Spleen (tissue), 7 donors: ENCODE measurements at regions not wholly inside any gene's neighbourhood (a gene's known extent, or its start where the extent isn't known, plus 50 kb on each side); places are given as distances from the start of the nearest gene placed in this dataset.

Experiments
- CTCF ChIP-seq, 11 experiments: fragments of 200-600 bp in 7 of 11; fragments of 450-650 bp in 4 of 11; sonication (generic) in 4 of 11; IDR thresholded peaks in 8 of 11; conservative IDR thresholded peaks in 3 of 11; 1 replicate in 7 of 11; 2 replicates in 4 of 11; pipeline versions ENCODE4 v1.4.0 to v1.8.0; 2016 to 2021; ENCODE audit warnings: antibody characterized with exemption in 11 of 11, inconsistent platforms in 4 of 11, mild to moderate bottlenecking in 1 of 11
- POLR2A ChIP-seq, 3 donors: fragments of 450-650 bp; IDR thresholded peaks; one replicate each; pipeline ENCODE4 v1.5.1; 2017; ENCODE audit warnings: antibody characterized with exemption in 3 of 3, mild to moderate bottlenecking in 1 of 3
- POLR2AphosphoS5 ChIP-seq, 3 donors: sonication (generic); formaldehyde crosslinking; IDR thresholded peaks; one replicate each; pipeline ENCODE4 v1.5.1; 2017; ENCODE audit warnings: antibody characterized with exemption in 3 of 3
- donor health status: DM: no; HTN: no; CAD: no; lungs with moderate emphysema.
- donor health status: DM: no; HTN: no; CAD: no.
- donor health status: DM: no; HTN: no; CAD: no.

- TF ChIP-seq POLR2A (IDR thresholded peaks at IDR 0.05) (no peak), POLR2AphosphoS5 (IDR thresholded peaks at IDR 0.05) (no peak), CTCF (IDR thresholded peaks at IDR 0.05 in 8 of 11, conservative IDR thresholded peaks at IDR 0.05 in 3 of 11) (no peak)
Observed at GRCh38 chr11:80505771-80506170, 1064.9 kb upstream of the TENM4 start.
